ENCODE measurements at regions not wholly inside any gene's neighbourhood (a gene's known extent, or its start where the extent isn't known, plus 50 kb on each side); places are given as distances from the start of the nearest gene placed in this dataset.

DNA sequence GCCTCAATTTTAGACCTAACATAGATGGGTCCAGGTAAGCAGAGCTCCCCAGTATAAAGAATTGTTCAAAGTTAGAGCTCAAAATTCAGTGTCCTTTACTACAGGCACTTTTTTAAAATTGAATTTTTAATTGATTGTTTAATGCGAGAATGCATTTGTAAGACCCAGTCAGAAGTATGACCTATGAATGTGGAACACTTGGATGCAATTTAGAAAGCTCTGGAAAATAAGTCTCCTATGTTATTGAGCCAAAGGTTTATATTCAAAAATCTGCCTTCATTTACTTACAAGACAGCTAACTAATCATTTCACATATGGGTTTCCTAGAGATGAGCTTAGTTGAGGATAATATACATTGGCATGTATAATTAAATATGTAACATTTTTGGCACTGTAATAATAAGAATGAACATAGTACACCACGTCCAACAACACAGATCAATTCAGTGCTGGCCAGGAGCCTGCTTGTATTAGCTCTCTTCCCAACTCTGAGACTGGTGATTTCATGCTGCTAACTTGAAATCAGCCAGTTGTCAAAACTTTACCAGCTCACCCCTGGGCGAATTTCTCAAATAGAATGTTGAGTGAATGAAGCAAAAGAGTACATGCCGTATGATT, 197.2 kb upstream of the NPY2R start:
- DNase-seq (ENCODE audit: low read depth) = no peak
- TF ChIP-seq, protein P1, sequence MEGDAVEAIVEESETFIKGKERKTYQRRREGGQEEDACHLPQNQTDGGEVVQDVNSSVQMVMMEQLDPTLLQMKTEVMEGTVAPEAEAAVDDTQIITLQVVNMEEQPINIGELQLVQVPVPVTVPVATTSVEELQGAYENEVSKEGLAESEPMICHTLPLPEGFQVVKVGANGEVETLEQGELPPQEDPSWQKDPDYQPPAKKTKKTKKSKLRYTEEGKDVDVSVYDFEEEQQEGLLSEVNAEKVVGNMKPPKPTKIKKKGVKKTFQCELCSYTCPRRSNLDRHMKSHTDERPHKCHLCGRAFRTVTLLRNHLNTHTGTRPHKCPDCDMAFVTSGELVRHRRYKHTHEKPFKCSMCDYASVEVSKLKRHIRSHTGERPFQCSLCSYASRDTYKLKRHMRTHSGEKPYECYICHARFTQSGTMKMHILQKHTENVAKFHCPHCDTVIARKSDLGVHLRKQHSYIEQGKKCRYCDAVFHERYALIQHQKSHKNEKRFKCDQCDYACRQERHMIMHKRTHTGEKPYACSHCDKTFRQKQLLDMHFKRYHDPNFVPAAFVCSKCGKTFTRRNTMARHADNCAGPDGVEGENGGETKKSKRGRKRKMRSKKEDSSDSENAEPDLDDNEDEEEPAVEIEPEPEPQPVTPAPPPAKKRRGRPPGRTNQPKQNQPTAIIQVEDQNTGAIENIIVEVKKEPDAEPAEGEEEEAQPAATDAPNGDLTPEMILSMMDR (IDR thresholded peaks at IDR 0.05; ENCODE audit: control insufficient read depth, extremely low read depth, insufficient read depth) = no peak
- H3K4me3 ChIP-seq (ENCODE audit: low read depth, low read length) = no peak overlapping the region

DNA sequence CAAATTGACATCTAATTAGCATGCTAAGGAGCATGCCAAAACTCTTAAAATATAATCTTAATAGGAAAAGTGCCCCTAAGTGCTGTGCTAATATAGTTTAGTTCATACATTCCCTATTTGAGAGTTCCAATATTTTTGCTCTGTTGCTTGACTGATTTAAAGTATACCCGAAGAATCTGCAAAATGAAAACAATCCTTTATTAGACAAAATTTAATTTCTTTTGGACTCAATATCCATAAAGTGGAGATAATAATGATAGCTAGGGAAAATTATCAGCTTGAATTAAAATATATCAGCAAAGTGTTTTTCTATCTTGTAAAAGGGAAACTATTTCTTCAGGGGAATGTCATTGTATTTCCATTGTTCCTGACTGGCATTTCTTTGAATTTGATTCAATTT, 196.0 kb upstream of the NPY2R start:
- H3K4me3 ChIP-seq (ENCODE audit: low read depth, low read length) = no peak overlapping the region
- TF ChIP-seq, protein P1 (IDR thresholded peaks at IDR 0.05; ENCODE audit: control insufficient read depth, extremely low read depth, insufficient read depth) = no peak
- DNase-seq (ENCODE audit: low read depth) = no peak

DNA sequence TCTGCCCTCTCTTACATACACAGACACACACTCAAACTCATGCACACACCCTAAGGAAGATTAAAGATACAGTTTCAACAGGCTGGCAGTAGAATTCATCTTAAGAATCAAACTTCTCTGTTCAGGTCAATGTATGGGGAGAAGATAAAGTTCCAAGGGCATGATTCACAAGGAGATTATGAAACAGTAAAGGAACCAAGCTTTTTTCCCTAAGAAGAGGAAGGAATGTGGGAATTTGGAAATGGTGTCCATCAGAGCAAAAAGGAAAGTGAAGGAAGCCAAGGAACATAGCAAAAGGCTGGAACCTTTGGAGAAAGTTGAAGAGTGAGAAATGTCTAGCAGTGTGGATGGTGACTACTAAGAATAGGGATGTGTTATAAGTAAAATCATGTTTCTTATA, 191.0 kb upstream of the NPY2R start:
- DNase-seq (ENCODE audit: low read depth) = no peak
- no peak overlapping the region for H3K4me3 ChIP-seq (ENCODE audit: low read depth, low read length)
- TF ChIP-seq, protein P1 (IDR thresholded peaks at IDR 0.05; ENCODE audit: control insufficient read depth, extremely low read depth, insufficient read depth) = no peak

DNA sequence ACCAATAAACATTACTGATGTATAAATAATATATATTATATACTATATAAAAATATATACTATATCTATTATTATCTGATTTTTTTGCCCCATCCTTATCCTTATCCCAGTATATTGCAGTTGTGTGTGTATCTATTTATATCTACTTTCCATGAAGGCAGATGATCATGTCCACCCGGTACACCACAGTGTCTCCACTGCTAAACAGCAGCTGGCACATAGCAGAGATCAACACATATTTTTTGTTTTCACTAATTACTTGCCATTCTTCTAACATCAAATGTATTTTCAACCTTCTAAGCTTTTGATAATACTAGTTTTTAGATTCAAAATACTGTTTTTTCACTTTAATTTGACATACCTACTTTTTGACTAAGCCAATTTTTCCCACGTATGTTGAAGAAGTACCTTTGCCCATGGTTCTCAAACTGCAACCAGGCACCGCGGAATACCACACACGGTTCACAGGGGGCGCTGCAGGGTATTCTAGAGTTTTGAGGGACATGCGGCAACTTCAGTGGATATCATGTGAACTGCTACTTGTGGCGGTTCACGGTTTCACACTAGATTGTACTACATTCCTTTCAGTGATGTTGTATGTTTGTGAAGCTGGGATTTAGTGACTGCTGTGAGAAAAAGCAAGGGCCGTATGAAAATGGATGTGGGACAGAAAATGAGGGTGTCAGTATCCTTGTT, 182.5 kb upstream of the NPY2R start:
- H3K4me3 ChIP-seq (ENCODE audit: low read depth, low read length) = no peak overlapping the region
- TF ChIP-seq, protein P1 (IDR thresholded peaks at IDR 0.05; ENCODE audit: control insufficient read depth, extremely low read depth, insufficient read depth) = peak; percentile 66
- no peak for DNase-seq (ENCODE audit: low read depth)

DNA sequence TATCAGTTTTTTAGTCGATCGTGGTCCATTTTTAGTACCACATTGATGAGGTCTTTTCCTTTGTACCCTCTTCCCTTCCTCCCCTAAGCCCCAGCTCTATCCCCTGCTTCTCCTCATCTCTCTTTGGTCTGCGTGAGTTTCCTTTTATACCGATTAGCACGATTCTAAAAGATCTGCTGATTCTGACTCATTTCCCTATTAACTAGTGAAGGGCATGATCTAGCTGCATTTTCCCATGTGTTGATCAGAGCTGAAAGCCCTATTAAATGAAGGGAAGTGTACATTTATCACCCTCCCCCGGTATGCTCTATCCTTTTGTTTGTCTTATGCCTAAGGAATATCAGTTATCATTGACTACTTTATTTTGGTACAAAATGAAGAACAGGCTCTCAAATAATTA, 181.7 kb upstream of the NPY2R start:
- no peak for DNase-seq (ENCODE audit: low read depth)
- TF ChIP-seq, protein P1 (IDR thresholded peaks at IDR 0.05; ENCODE audit: control insufficient read depth, extremely low read depth, insufficient read depth) = no peak

DNA sequence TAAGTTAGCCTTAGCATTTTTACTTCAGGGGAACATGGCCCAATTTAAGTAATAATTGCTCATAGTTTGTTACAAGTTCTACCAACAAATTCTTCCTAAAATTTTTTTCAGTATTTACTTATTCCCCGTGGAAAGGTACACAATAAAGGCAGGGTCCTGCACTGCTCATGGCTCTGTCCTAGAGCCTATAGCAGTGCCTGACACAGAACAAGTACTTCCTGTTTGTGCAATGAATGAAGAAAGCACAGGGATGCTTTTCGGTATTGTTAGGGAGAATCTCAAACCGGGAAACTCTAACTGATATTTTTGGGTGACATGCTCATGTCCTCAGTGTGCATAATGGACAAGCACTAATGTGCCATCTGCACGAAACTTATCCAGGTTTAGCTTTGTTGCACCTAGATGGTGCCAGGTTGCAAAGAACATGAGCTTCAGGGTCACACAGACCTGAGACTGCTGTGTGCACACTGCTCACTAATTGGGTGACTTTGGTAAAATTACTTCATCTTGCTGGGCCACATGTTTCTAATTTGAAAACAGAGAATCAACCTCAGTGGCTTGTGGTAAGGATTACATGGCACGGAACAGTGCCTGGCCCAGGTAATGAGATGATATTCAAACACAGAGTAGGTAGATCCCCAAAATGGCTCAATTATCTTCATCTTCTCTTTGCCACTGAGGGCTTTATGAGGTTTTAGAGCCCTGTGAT, 175.8 kb upstream of the NPY2R start:
- TF ChIP-seq, protein P1 (IDR thresholded peaks at IDR 0.05; ENCODE audit: control insufficient read depth, extremely low read depth, insufficient read depth) = no peak
- DNase-seq (ENCODE audit: low read depth) = no peak
- H3K4me3 ChIP-seq (ENCODE audit: low read depth, low read length) = no peak overlapping the region

More for the DNA sequence above, 181.7 kb upstream of the NPY2R start:
- H3K4me3 ChIP-seq (ENCODE audit: low read depth, low read length) = no peak overlapping the region
